HL-60 (cell line): ENCODE measurements at regions not wholly inside any gene's neighbourhood (a gene's known extent, or its start where the extent isn't known, plus 50 kb on each side); places are given as distances from the start of the nearest gene placed in this dataset.
"Not testable (repeated sequence)": the region's sequence is repeated elsewhere in the genome, so short reads cannot be mapped to it uniquely, and the experiment has no call there.

Experiments used
- DNase-seq, 2 experiments: peaks; one replicate each; pipeline ENCODE4 v3.0.0-alpha.2; 2010 to 2020; ENCODE audit warnings: low read depth in 1 of 2, low spot score in 1 of 2
- H3K27ac ChIP-seq: fragments of 250-450 bp; sonication (Bioruptor Pico); replicated peaks from 2 replicates; pipeline ENCODE4 v1.5.1; 2020; ENCODE audit warnings: mild to moderate bottlenecking, moderate library complexity
- H3K27me3 ChIP-seq: fragments of 250-450 bp; sonication (Bioruptor Pico); 2 replicates; pipeline ENCODE4 v1.5.1; 2021; ENCODE audit warnings: mild to moderate bottlenecking, moderate library complexity; ENCODE audit not compliant: insufficient read depth, poor library complexity, severe bottlenecking
- H3K4me3 ChIP-seq: replicated peaks from 2 replicates; pipeline ENCODE4 v1.5.1; 2011; ENCODE audit warnings: mild to moderate bottlenecking, control low read depth, low read length; ENCODE audit not compliant: insufficient read depth
- GABPA ChIP-seq: IDR thresholded peaks from 2 replicates; pipeline ENCODE4 v1.6.1; 2012; ENCODE audit warnings: low read depth
- POLR2AphosphoS5 ChIP-seq: IDR thresholded peaks from 2 replicates; pipeline ENCODE4 v1.6.1; 2012; ENCODE audit warnings: low read depth
- SPI1 ChIP-seq: IDR thresholded peaks from 2 replicates; pipeline ENCODE4 v1.6.1; 2012; ENCODE audit warnings: low read depth, mild to moderate bottlenecking, borderline replicate concordance
- TF ChIP-seq, protein P1 (sequence below): IDR thresholded peaks from 2 replicates; pipeline ENCODE4 v1.6.1; 2012; ENCODE audit warnings: low read depth; ENCODE audit not compliant: insufficient replicate concordance
- TF ChIP-seq, protein P2 (sequence below): IDR thresholded peaks from one replicate; pipeline ENCODE4 v1.5.1; 2011; ENCODE audit warnings: low read length, control low read depth, inconsistent platforms; ENCODE audit not compliant: insufficient read depth

- Histone ChIP-seq H3K27me3 (peaks cover 2% of the 10 kb centered on the region), H3K27ac (no peak overlapping the region), H3K4me3 (no peak overlapping the region)
- TF ChIP-seq POLR2AphosphoS5 (no peak), GABPA (no peak), SPI1 (no peak)
- TF ChIP-seq, protein P1, sequence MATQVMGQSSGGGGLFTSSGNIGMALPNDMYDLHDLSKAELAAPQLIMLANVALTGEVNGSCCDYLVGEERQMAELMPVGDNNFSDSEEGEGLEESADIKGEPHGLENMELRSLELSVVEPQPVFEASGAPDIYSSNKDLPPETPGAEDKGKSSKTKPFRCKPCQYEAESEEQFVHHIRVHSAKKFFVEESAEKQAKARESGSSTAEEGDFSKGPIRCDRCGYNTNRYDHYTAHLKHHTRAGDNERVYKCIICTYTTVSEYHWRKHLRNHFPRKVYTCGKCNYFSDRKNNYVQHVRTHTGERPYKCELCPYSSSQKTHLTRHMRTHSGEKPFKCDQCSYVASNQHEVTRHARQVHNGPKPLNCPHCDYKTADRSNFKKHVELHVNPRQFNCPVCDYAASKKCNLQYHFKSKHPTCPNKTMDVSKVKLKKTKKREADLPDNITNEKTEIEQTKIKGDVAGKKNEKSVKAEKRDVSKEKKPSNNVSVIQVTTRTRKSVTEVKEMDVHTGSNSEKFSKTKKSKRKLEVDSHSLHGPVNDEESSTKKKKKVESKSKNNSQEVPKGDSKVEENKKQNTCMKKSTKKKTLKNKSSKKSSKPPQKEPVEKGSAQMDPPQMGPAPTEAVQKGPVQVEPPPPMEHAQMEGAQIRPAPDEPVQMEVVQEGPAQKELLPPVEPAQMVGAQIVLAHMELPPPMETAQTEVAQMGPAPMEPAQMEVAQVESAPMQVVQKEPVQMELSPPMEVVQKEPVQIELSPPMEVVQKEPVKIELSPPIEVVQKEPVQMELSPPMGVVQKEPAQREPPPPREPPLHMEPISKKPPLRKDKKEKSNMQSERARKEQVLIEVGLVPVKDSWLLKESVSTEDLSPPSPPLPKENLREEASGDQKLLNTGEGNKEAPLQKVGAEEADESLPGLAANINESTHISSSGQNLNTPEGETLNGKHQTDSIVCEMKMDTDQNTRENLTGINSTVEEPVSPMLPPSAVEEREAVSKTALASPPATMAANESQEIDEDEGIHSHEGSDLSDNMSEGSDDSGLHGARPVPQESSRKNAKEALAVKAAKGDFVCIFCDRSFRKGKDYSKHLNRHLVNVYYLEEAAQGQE: no peak
- TF ChIP-seq, protein P2, sequence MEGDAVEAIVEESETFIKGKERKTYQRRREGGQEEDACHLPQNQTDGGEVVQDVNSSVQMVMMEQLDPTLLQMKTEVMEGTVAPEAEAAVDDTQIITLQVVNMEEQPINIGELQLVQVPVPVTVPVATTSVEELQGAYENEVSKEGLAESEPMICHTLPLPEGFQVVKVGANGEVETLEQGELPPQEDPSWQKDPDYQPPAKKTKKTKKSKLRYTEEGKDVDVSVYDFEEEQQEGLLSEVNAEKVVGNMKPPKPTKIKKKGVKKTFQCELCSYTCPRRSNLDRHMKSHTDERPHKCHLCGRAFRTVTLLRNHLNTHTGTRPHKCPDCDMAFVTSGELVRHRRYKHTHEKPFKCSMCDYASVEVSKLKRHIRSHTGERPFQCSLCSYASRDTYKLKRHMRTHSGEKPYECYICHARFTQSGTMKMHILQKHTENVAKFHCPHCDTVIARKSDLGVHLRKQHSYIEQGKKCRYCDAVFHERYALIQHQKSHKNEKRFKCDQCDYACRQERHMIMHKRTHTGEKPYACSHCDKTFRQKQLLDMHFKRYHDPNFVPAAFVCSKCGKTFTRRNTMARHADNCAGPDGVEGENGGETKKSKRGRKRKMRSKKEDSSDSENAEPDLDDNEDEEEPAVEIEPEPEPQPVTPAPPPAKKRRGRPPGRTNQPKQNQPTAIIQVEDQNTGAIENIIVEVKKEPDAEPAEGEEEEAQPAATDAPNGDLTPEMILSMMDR: no peak
- no peak for DNase-seq
Measured at GRCh38 chr16:54991525-54991924, 60.9 kb downstream of the IRX5 start.

DNA sequence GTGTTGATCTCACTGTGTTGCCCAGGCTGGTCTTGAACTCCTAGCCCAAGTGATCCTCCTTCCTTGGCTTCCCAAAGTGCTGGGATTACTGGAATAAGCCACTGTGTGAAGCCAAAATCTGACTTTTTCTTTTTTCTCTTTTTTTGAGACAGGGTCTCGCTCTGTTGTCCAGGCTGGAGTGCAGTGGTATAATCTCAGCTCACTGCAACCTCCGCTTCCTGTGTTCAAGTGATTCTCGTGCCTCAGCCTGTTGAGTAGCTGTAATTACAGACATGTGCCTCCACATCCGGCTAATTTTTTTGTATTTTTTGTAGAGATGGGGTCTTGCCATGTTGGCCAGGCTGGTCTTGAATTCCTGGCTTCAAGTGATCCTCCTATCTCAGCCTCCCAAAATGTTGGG is 61.3 kb downstream of the IRX5 start:
- H3K27ac ChIP-seq, H3K27me3 ChIP-seq, DNase-seq, H3K4me3 ChIP-seq: not testable (repeated sequence)

- TF ChIP-seq, protein P1: no peak
- TF ChIP-seq, protein P2: no peak
- no peak for TF ChIP-seq SPI1
- no peak for TF ChIP-seq GABPA
- TF ChIP-seq POLR2AphosphoS5: no peak
- H3K27me3 ChIP-seq: peaks cover 2% of the 10 kb centered on the region
- no peak for DNase-seq
- no peak overlapping the region for H3K4me3 ChIP-seq
- H3K27ac ChIP-seq: no peak overlapping the region
Measured at GRCh38 chr16:54993106-54993895, 62.6 kb downstream of the IRX5 start.

- Histone ChIP-seq H3K27me3 (peaks cover 2% of the 10 kb centered on the region), H3K4me3 (no peak overlapping the region), H3K27ac (no peak overlapping the region)
- no peak for DNase-seq
- TF ChIP-seq, protein P1: no peak
- TF ChIP-seq SPI1 (no peak), POLR2AphosphoS5 (no peak), GABPA (no peak)
- TF ChIP-seq, protein P2: no peak
Measured at GRCh38 chr16:54996186-54996585, 65.5 kb downstream of the IRX5 start.
